GM12865 (cell line): ENCODE measurements at regions not wholly inside any gene's neighbourhood (a gene's known extent, or its start where the extent isn't known, plus 50 kb on each side); places are given as distances from the start of the nearest gene placed in this dataset.

Experiments
- DNase-seq: peaks from one replicate; pipeline ENCODE4 v3.0.0; 2010; ENCODE audit warnings: low read depth
- H3K4me3 ChIP-seq: 2 replicates; pipeline ENCODE4 v1.5.1; 2011; ENCODE audit warnings: mild to moderate bottlenecking, low read depth, low read length, control low read depth
- CTCF ChIP-seq: IDR thresholded peaks from 2 replicates; pipeline ENCODE4 v1.5.1; 2011; ENCODE audit warnings: low read length, control low read depth, low read depth, inconsistent platforms; ENCODE audit not compliant: insufficient read depth; ENCODE audit errors: missing control alignments

GRCh38 chr7:25646726-25647413, 418.6 kb upstream of the NPVF start:
- no peak overlapping the region for H3K4me3 ChIP-seq
- no peak for TF ChIP-seq CTCF
- no peak for DNase-seq

- no peak for DNase-seq
- no peak for TF ChIP-seq CTCF
- no peak overlapping the region for H3K4me3 ChIP-seq
These were observed 419.6 kb upstream of the NPVF start for GRCh38 chr7:25647872-25648271.

- TF ChIP-seq CTCF = no peak
- DNase-seq = no peak
- no peak overlapping the region for H3K4me3 ChIP-seq
These were observed 424.1 kb upstream of the NPVF start for GRCh38 chr7:25652366-25652765.

GRCh38 chr7:25653384-25653783, 425.1 kb upstream of the NPVF start:
- H3K4me3 ChIP-seq = no peak overlapping the region
- TF ChIP-seq CTCF = no peak
- no peak for DNase-seq

GRCh38 chr7:25656071-25656470, 427.8 kb upstream of the NPVF start:
- no peak overlapping the region for H3K4me3 ChIP-seq
- DNase-seq = no peak
- TF ChIP-seq CTCF = no peak

GRCh38 chr7:25656581-25657026, 428.3 kb upstream of the NPVF start:
- DNase-seq = no peak
- TF ChIP-seq CTCF = no peak
- no peak overlapping the region for H3K4me3 ChIP-seq

- H3K4me3 ChIP-seq = no peak overlapping the region
- no peak for TF ChIP-seq CTCF
- no peak for DNase-seq
These were observed 430.1 kb upstream of the NPVF start for GRCh38 chr7:25658375-25658774.
